ENCODE measurements at regions not wholly inside any gene's neighbourhood (a gene's known extent, or its start where the extent isn't known, plus 50 kb on each side); places are given as distances from the start of the nearest gene placed in this dataset.
A peak's percentile ranks its signal among the peaks of the same experiment; 100 is the strongest.

- Histone ChIP-seq H3K4me3 (no peak overlapping the region), H3K27me3 (replicated peaks in 1 of 7) (peaks cover 0 to 28% (median 0%) of the 10 kb centered on the region in 7 donors), H3K4me1 (no peaks in the 10 kb centered on the region), H3K36me3 (no peaks in the 10 kb centered on the region), H3K27ac (no peak overlapping the region), H3K9me3 (peaks cover 0 to under 1% (median 0%) of the 10 kb centered on the region in 8 donors)
- no peak for TF ChIP-seq CTCF (IDR thresholded peaks at IDR 0.05 in 8 of 11, conservative IDR thresholded peaks at IDR 0.05 in 3 of 11)
- TF ChIP-seq POLR2AphosphoS5 (IDR thresholded peaks at IDR 0.05): no peak
- no peak for TF ChIP-seq POLR2A (IDR thresholded peaks at IDR 0.05)
- peak; percentile 17 for DNase-seq
- intact Hi-C loops (cut with DNase I; ENCODE audit: low total_unique reads): no loop called here
- WGBS, 5 donors: 78 to 87% (median 85%) methylated on average over 8 of the region's 8 CpGs
Observed at GRCh38 chr22:47411006-47411405, 648.6 kb downstream of the TBC1D22A start.

GRCh38 chr22:47409539-47410275 is 647.3 kb downstream of the TBC1D22A start:
- Histone ChIP-seq H3K4me1 (no peaks in the 10 kb centered on the region), H3K4me3 (no peak overlapping the region), H3K36me3 (no peaks in the 10 kb centered on the region), H3K27ac (no peak overlapping the region), H3K27me3 (replicated peaks in 1 of 7) (peaks cover 0 to 28% (median 0%) of the 10 kb centered on the region in 7 donors), H3K9me3 (no peaks in the 10 kb centered on the region)
- TF ChIP-seq CTCF (IDR thresholded peaks at IDR 0.05 in 8 of 11, conservative IDR thresholded peaks at IDR 0.05 in 3 of 11) (no peak), POLR2A (IDR thresholded peaks at IDR 0.05) (no peak), POLR2AphosphoS5 (IDR thresholded peaks at IDR 0.05) (no peak)
- intact Hi-C loops (cut with DNase I; ENCODE audit: low total_unique reads): no loop called here
- WGBS, 5 donors: 61 to 76% (median 65%) methylated on average over 12 of the region's 12 CpGs
- DNase-seq: no peak

GRCh38 chr22:47408409-47408808 is 646.0 kb downstream of the TBC1D22A start:
- Histone ChIP-seq H3K36me3 (no peaks in the 10 kb centered on the region), H3K27me3 (replicated peaks in 1 of 7) (peaks cover 0 to 32% (median 0%) of the 10 kb centered on the region in 7 donors), H3K9me3 (no peaks in the 10 kb centered on the region), H3K27ac (no peak overlapping the region), H3K4me1 (no peaks in the 10 kb centered on the region), H3K4me3 (no peak overlapping the region)
- no peak for DNase-seq
- intact Hi-C loops (cut with DNase I; ENCODE audit: low total_unique reads): no loop called here
- 72 to 85% (median 80%) methylated on average over 7 of the region's 7 CpGs for WGBS, 5 donors
- TF ChIP-seq POLR2AphosphoS5 (IDR thresholded peaks at IDR 0.05) (no peak), CTCF (IDR thresholded peaks at IDR 0.05 in 8 of 11, conservative IDR thresholded peaks at IDR 0.05 in 3 of 11) (no peak), POLR2A (IDR thresholded peaks at IDR 0.05) (no peak)

- WGBS, 5 donors: 63 to 78% (median 66%) methylated on average over 6 of the region's 6 CpGs
- intact Hi-C loops (cut with DNase I; ENCODE audit: low total_unique reads): no loop called here
- H3K9me3 ChIP-seq: no peaks in the 10 kb centered on the region
Observed at GRCh38 chr22:47407461-47408025, 645.1 kb downstream of the TBC1D22A start.

More at GRCh38 chr22:47407461-47408025, 645.1 kb downstream of the TBC1D22A start:
- TF ChIP-seq CTCF (IDR thresholded peaks at IDR 0.05 in 8 of 11, conservative IDR thresholded peaks at IDR 0.05 in 3 of 11): no peak
- TF ChIP-seq POLR2AphosphoS5 (IDR thresholded peaks at IDR 0.05): no peak
- TF ChIP-seq POLR2A (IDR thresholded peaks at IDR 0.05): no peak
- no peaks in the 10 kb centered on the region for H3K4me1 ChIP-seq
- no peak for DNase-seq
- no peak overlapping the region for H3K4me3 ChIP-seq
- no peaks in the 10 kb centered on the region for H3K36me3 ChIP-seq
- H3K27ac ChIP-seq: no peak overlapping the region
- H3K27me3 ChIP-seq (replicated peaks in 1 of 7): peaks cover 0 to 41% (median 0%) of the 10 kb centered on the region in 7 donors

Data from spleen (tissue), 11 donors.